H1 (cell line): ENCODE measurements at regions not wholly inside any gene's neighbourhood (a gene's known extent, or its start where the extent isn't known, plus 50 kb on each side); places are given as distances from the start of the nearest gene placed in this dataset.

ENCODE experiments used
- CHD7 ChIP-seq: fragments of 300-600 bp; sonication (generic); IDR thresholded peaks from 2 replicates; pipeline ENCODE4 v1.7.1; 2012; ENCODE audit warnings: low read length, moderate library complexity, mild to moderate bottlenecking, inconsistent platforms; ENCODE audit not compliant: insufficient replicate concordance
- HDAC2 ChIP-seq, 2 experiments: fragments of 300-600 bp in 1 of 2; sonication (generic) in 1 of 2; IDR thresholded peaks; 2 replicates each; pipeline ENCODE4 v1.6.1; 2011 to 2012; ENCODE audit warnings: low read depth in 2 of 2, low read length in 2 of 2, mild to moderate bottlenecking in 2 of 2, moderate library complexity in 2 of 2, borderline replicate concordance in 1 of 2, inconsistent platforms in 1 of 2
- PHF8 ChIP-seq: fragments of 200-600 bp; sonication (generic); conservative IDR thresholded peaks from 2 replicates; pipeline ENCODE4 v1.7.1; 2012; ENCODE audit warnings: low read depth, mild to moderate bottlenecking, inconsistent platforms, low read length, moderate library complexity
- USF2 ChIP-seq: IDR thresholded peaks from 2 replicates; pipeline ENCODE4 v1.6.1; 2011; ENCODE audit warnings: low read length, improper control_type of control experiment

GRCh38 chrX:149363965-149364364 is 141.1 kb downstream of the IDS start (continued):
- TF ChIP-seq USF2 = no peak
- TF ChIP-seq HDAC2 (IDR thresholded peaks at IDR 0.05; ENCODE audit: borderline replicate concordance in 1 of 2, low read depth in 2 of 2, low read length in 2 of 2) = no peak
- TF ChIP-seq PHF8 = no peak
- no peak for TF ChIP-seq CHD7
